Endothelial cell of hepatic sinusoid (primary cell): ENCODE measurements at regions not wholly inside any gene's neighbourhood (a gene's known extent, or its start where the extent isn't known, plus 50 kb on each side); places are given as distances from the start of the nearest gene placed in this dataset.
"Not testable (repeated sequence)": the region's sequence is repeated elsewhere in the genome, so short reads cannot be mapped to it uniquely, and the experiment has no call there.

Source experiments
- in situ Hi-C: cut with HindIII; loops from 2 replicates; pipeline ENCODE4 v1.10.0; 2017; ENCODE audit warnings: low sequenced_read_pairs

GRCh38 chr3:80010021-80010571 is 242.3 kb upstream of the ROBO1 start:
- in situ Hi-C loops: no loop called here

- in situ Hi-C loops: no loop called here
Measured at GRCh38 chr3:80007522-80007921, 239.7 kb upstream of the ROBO1 start.

- in situ Hi-C loops: no loop called here
Measured at GRCh38 chr3:80006315-80006714, 238.5 kb upstream of the ROBO1 start.

GRCh38 chr3:80000022-80000421 is 232.2 kb upstream of the ROBO1 start:
- in situ Hi-C loops: no loop called here

- in situ Hi-C loops: no loop called here
Measured at GRCh38 chr3:79994397-79994796, 226.6 kb upstream of the ROBO1 start.

- in situ Hi-C loops: no loop called here
Measured at GRCh38 chr3:79986338-79986737, 218.5 kb upstream of the ROBO1 start.

- in situ Hi-C loops: no loop called here
Measured at GRCh38 chr3:79985816-79986215, 218.0 kb upstream of the ROBO1 start.

- in situ Hi-C loops: no loop called here
Measured at GRCh38 chr3:79983118-79983517, 215.3 kb upstream of the ROBO1 start.

- in situ Hi-C loops: no loop called here
Measured at GRCh38 chr3:79979990-79980389, 212.2 kb upstream of the ROBO1 start.

GRCh38 chr3:79976466-79976865 is 208.7 kb upstream of the ROBO1 start:
- in situ Hi-C loops: no loop called here

GRCh38 chr3:79973917-79974595 is 206.3 kb upstream of the ROBO1 start:
- in situ Hi-C loops: no loop called here

- in situ Hi-C loops: no loop called here
Measured at GRCh38 chr3:79973482-79973881, 205.7 kb upstream of the ROBO1 start.

GRCh38 chr3:79968418-79968817 is 200.6 kb upstream of the ROBO1 start:
- in situ Hi-C loops: no loop called here

- in situ Hi-C loops: no loop called here
Measured at GRCh38 chr3:79960594-79960993, 192.8 kb upstream of the ROBO1 start.

GRCh38 chr3:79957066-79957465 is 189.3 kb upstream of the ROBO1 start:
- in situ Hi-C loops: no loop called here

GRCh38 chr3:79954756-79955155 is 187.0 kb upstream of the ROBO1 start:
- in situ Hi-C loops: no loop called here

- in situ Hi-C loops: no loop called here
Measured at GRCh38 chr3:79953591-79954101, 185.8 kb upstream of the ROBO1 start.

- in situ Hi-C loops: not testable (repeated sequence)
Measured at GRCh38 chr3:79951426-79951825, 183.6 kb upstream of the ROBO1 start.

GRCh38 chr3:79947957-79948356 is 180.2 kb upstream of the ROBO1 start:
- in situ Hi-C loops: no loop called here

GRCh38 chr3:79947469-79947868 is 179.7 kb upstream of the ROBO1 start:
- in situ Hi-C loops: no loop called here

GRCh38 chr3:79937567-79937966 is 169.8 kb upstream of the ROBO1 start:
- in situ Hi-C loops: no loop called here

- in situ Hi-C loops: no loop called here
Measured at GRCh38 chr3:79930196-79930595, 162.4 kb upstream of the ROBO1 start.
